Thoracic aorta (tissue), 2 donors: ENCODE measurements at regions not wholly inside any gene's neighbourhood (a gene's known extent, or its start where the extent isn't known, plus 50 kb on each side); places are given as distances from the start of the nearest gene placed in this dataset.

Experiments used
- ATAC-seq: fragments of 150-250 bp; one replicate; pipeline ENCODE4 v1.8.0; 2017; ENCODE audit warnings: low read depth; ENCODE audit not compliant: insufficient number of reproducible peaks, low FRiP score
- DNase-seq: peaks from one replicate; pipeline ENCODE4 v3.0.0-alpha.2; 2020; ENCODE audit warnings: low spot score
- H3K27ac ChIP-seq, 2 donors: fragments of 200-600 bp; sonication (generic); 1 replicate in 1 of 2; 2 replicates in 1 of 2; pipeline ENCODE4 v1.5.1; 2016; ENCODE audit warnings: mild to moderate bottlenecking in 2 of 2, moderate library complexity in 2 of 2
- H3K27me3 ChIP-seq: fragments of 200-600 bp; sonication (generic); replicated peaks from 2 replicates; pipeline ENCODE4 v1.6.0; 2016; ENCODE audit warnings: mild to moderate bottlenecking; ENCODE audit not compliant: insufficient read depth
- H3K36me3 ChIP-seq: fragments of 200-600 bp; sonication (generic); one replicate; pipeline ENCODE4 v1.5.1; 2016
- H3K4me1 ChIP-seq, 2 donors: fragments of 200-600 bp; sonication (generic); 1 replicate in 1 of 2; 2 replicates in 1 of 2; pipeline versions ENCODE4 v1.5.1 to v1.6.0; 2016; ENCODE audit warnings: low read depth in 2 of 2, mild to moderate bottlenecking in 1 of 2; ENCODE audit not compliant: control insufficient read depth in 1 of 2
- H3K4me3 ChIP-seq: fragments of 200-600 bp; sonication (generic); 2 replicates; pipeline ENCODE4 v1.5.1; 2016; ENCODE audit warnings: mild to moderate bottlenecking
- H3K9me3 ChIP-seq: fragments of 200-600 bp; sonication (generic); 2 replicates; pipeline ENCODE4 v1.5.1; 2016
- CTCF ChIP-seq: fragments of 200-600 bp; sonication (generic); IDR thresholded peaks from one replicate; pipeline ENCODE4 v1.5.1; 2019; ENCODE audit warnings: antibody characterized with exemption

GRCh38 chr4:126679303-126679702 is 953.5 kb upstream of the INTU start:
- no peaks in the 10 kb centered on the region for H3K9me3 ChIP-seq
- H3K27ac ChIP-seq, result no peak overlapping the region
- TF ChIP-seq CTCF, result no peak
- no peak overlapping the region for H3K4me3 ChIP-seq
- ATAC-seq (no peak), DNase-seq (no peak)
- no peaks in the 10 kb centered on the region for H3K27me3 ChIP-seq
- H3K4me1 ChIP-seq, result no peaks in the 10 kb centered on the region
- no peaks in the 10 kb centered on the region for H3K36me3 ChIP-seq

- Histone ChIP-seq H3K4me3 (no peak overlapping the region), H3K4me1 (no peaks in the 10 kb centered on the region), H3K9me3 (no peaks in the 10 kb centered on the region), H3K27ac (no peak overlapping the region), H3K36me3 (no peaks in the 10 kb centered on the region), H3K27me3 (no peaks in the 10 kb centered on the region)
- TF ChIP-seq CTCF, result no peak
- ATAC-seq, result no peak
- DNase-seq, result no peak
Observed at GRCh38 chr4:126682250-126682649, 950.5 kb upstream of the INTU start.

GRCh38 chr4:126686491-126686890 is 946.3 kb upstream of the INTU start:
- TF ChIP-seq CTCF, result no peak
- H3K4me1 ChIP-seq, result peaks cover 5 to 8% of the 10 kb centered on the region in 2 donors
- DNase-seq (no peak), ATAC-seq (no peak)
- no peaks in the 10 kb centered on the region for H3K27me3 ChIP-seq
- no peaks in the 10 kb centered on the region for H3K36me3 ChIP-seq
- H3K27ac ChIP-seq, result no peak overlapping the region
- H3K9me3 ChIP-seq, result no peaks in the 10 kb centered on the region
- H3K4me3 ChIP-seq, result no peak overlapping the region

GRCh38 chr4:126687655-126688358 is 945.0 kb upstream of the INTU start:
- DNase-seq, result no peak
- no peak for ATAC-seq
- Histone ChIP-seq H3K27ac (no peak overlapping the region), H3K9me3 (no peaks in the 10 kb centered on the region), H3K27me3 (no peaks in the 10 kb centered on the region), H3K4me1 (peaks cover 5 to 8% of the 10 kb centered on the region in 2 donors), H3K36me3 (no peaks in the 10 kb centered on the region), H3K4me3 (no peak overlapping the region)
- no peak for TF ChIP-seq CTCF

- no peaks in the 10 kb centered on the region for H3K9me3 ChIP-seq
- no peak overlapping the region for H3K27ac ChIP-seq
- ATAC-seq, result no peak
- no peak for DNase-seq
- no peaks in the 10 kb centered on the region for H3K36me3 ChIP-seq
- TF ChIP-seq CTCF, result no peak
- H3K4me3 ChIP-seq, result no peak overlapping the region
- H3K27me3 ChIP-seq, result no peaks in the 10 kb centered on the region
- H3K4me1 ChIP-seq, result peaks cover 5 to 8% of the 10 kb centered on the region in 2 donors
Observed at GRCh38 chr4:126691797-126692196, 941.0 kb upstream of the INTU start.
